Tibial artery (tissue), 4 donors: ENCODE measurements at regions not wholly inside any gene's neighbourhood (a gene's known extent, or its start where the extent isn't known, plus 50 kb on each side); places are given as distances from the start of the nearest gene placed in this dataset.

Experiments used
- DNase-seq, 2 donors: peaks; one replicate each; pipeline ENCODE4 v3.0.0-alpha.2; 2019
- H3K27ac ChIP-seq, 2 donors: fragments of 200-600 bp; sonication (generic) in 1 of 2; 1 replicate in 1 of 2; 2 replicates in 1 of 2; pipeline ENCODE4 v1.5.1; 2018 to 2019; ENCODE audit warnings: mild to moderate bottlenecking in 1 of 2
- H3K27me3 ChIP-seq, 2 donors: fragments of 200-600 bp; sonication (generic) in 1 of 2; one replicate each; pipeline versions ENCODE4 v1.5.1 to v1.6.0; 2016 to 2019
- H3K36me3 ChIP-seq, 3 donors: fragments of 200-600 bp; sonication (generic) in 2 of 3; one replicate each; pipeline ENCODE4 v1.5.1; 2016 to 2019; ENCODE audit warnings: mild to moderate bottlenecking in 2 of 3
- H3K4me1 ChIP-seq, 4 donors: fragments of 200-600 bp; sonication (generic) in 2 of 4; 1 replicate in 3 of 4; 2 replicates in 1 of 4; pipeline ENCODE4 v1.5.1; 2016 to 2019
- H3K4me3 ChIP-seq, 2 donors: fragments of 200-600 bp; sonication (generic) in 1 of 2; 1 replicate in 1 of 2; 2 replicates in 1 of 2; pipeline ENCODE4 v1.5.1; 2018 to 2019; ENCODE audit warnings: mild to moderate bottlenecking in 2 of 2
- H3K9me3 ChIP-seq, 3 donors: fragments of 200-600 bp; sonication (generic) in 1 of 3; one replicate each; pipeline ENCODE4 v1.5.1; 2016 to 2019
- CTCF ChIP-seq, 2 experiments: fragments of 200-600 bp in 1 of 2; fragments of 450-650 bp in 1 of 2; IDR thresholded peaks; one replicate each; pipeline ENCODE4 v1.5.1; 2017 to 2019; ENCODE audit warnings: antibody characterized with exemption in 2 of 2, mild to moderate bottlenecking in 1 of 2, moderate library complexity in 1 of 2
- intact Hi-C: fragments of 100-400 bp; cut with DNase I; formaldehyde crosslinking; loops from one replicate; pipeline ENCODE4 v1.15.0; 2023; ENCODE audit warnings: low total_unique reads

- Histone ChIP-seq H3K36me3 (no peaks in the 10 kb centered on the region), H3K4me1 (peaks cover 0 to 8% (median 0%) of the 10 kb centered on the region in 4 donors), H3K4me3 (no peak overlapping the region), H3K27ac (no peak overlapping the region), H3K9me3 (no peaks in the 10 kb centered on the region), H3K27me3 (no peaks in the 10 kb centered on the region)
- DNase-seq = no peak
- intact Hi-C loops = no loop called here
- no peak for TF ChIP-seq CTCF (IDR thresholded peaks at IDR 0.05)
These were observed 224.3 kb downstream of the GXYLT1 start for GRCh38 chr12:41920355-41920754.

GRCh38 chr12:41919526-41920261 is 225.0 kb downstream of the GXYLT1 start:
- no peak for TF ChIP-seq CTCF (IDR thresholded peaks at IDR 0.05)

GRCh38 chr12:41919048-41919447 is 225.6 kb downstream of the GXYLT1 start:
- H3K4me1 ChIP-seq = peaks cover 0 to 8% (median 0%) of the 10 kb centered on the region in 4 donors
- TF ChIP-seq CTCF (IDR thresholded peaks at IDR 0.05) = no peak
- DNase-seq = no peak
- H3K4me3 ChIP-seq = no peak overlapping the region
- no peaks in the 10 kb centered on the region for H3K9me3 ChIP-seq
- H3K36me3 ChIP-seq = no peaks in the 10 kb centered on the region
- no peaks in the 10 kb centered on the region for H3K27me3 ChIP-seq
- intact Hi-C loops = no loop called here
- no peak overlapping the region for H3K27ac ChIP-seq

More at GRCh38 chr12:41919526-41920261, 225.0 kb downstream of the GXYLT1 start:
- H3K9me3 ChIP-seq = no peaks in the 10 kb centered on the region
- intact Hi-C loops = no loop called here
- no peaks in the 10 kb centered on the region for H3K27me3 ChIP-seq
- peaks cover 0 to 8% (median 0%) of the 10 kb centered on the region in 4 donors for H3K4me1 ChIP-seq
- no peaks in the 10 kb centered on the region for H3K36me3 ChIP-seq
- no peak overlapping the region for H3K27ac ChIP-seq
- no peak overlapping the region for H3K4me3 ChIP-seq
- DNase-seq = no peak

DNA sequence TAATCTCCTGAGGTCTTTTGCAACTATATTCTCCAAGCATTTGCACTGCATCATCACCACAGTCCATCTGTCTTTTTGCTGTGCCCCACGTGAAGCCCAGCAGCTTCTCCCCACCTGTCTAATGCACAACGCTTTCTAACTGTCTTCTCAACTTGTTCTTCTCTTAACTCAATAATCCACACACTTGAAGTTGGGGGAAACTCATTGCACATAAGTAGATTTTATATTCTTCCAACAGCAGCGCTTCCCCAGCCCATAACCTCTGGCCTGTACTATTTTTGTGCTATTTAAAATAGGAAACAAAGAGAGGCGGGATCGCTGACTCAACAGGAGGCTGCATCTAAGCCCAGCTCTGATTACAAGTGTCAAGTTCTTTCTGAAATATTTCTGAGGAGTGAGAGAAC is 226.7 kb downstream of the GXYLT1 start:
- DNase-seq = no peak
- intact Hi-C loops = no loop called here
- Histone ChIP-seq H3K36me3 (no peaks in the 10 kb centered on the region), H3K27me3 (no peaks in the 10 kb centered on the region), H3K9me3 (no peaks in the 10 kb centered on the region), H3K27ac (peak overlapping the region in 1 of 2 donors; percentile 19), H3K4me1 (peaks cover 0 to 8% (median 0%) of the 10 kb centered on the region in 4 donors), H3K4me3 (no peak overlapping the region)
- TF ChIP-seq CTCF (IDR thresholded peaks at IDR 0.05) = no peak

- H3K27ac ChIP-seq = no peak overlapping the region
- intact Hi-C loops = no loop called here
- no peak for TF ChIP-seq CTCF (IDR thresholded peaks at IDR 0.05)
- no peaks in the 10 kb centered on the region for H3K27me3 ChIP-seq
- H3K4me3 ChIP-seq = no peak overlapping the region
- H3K4me1 ChIP-seq = peaks cover 0 to 8% (median 0%) of the 10 kb centered on the region in 4 donors
- DNase-seq = no peak
- H3K36me3 ChIP-seq = no peaks in the 10 kb centered on the region
- no peaks in the 10 kb centered on the region for H3K9me3 ChIP-seq
These were observed 227.5 kb downstream of the GXYLT1 start for GRCh38 chr12:41917181-41917580.
